OCI-LY7 (cell line): ENCODE measurements at regions not wholly inside any gene's neighbourhood (a gene's known extent, or its start where the extent isn't known, plus 50 kb on each side); places are given as distances from the start of the nearest gene placed in this dataset.

Experiments
- BruUV-seq: library from RNA; stranded (reverse); fragments of 400-500 nt; replicated peaks from 2 replicates; lab custom pipeline; 2021; lab: Mats Ljungman, UMichigan
- CTCF ChIA-PET: fragments of 300-600 bp; sonication (Branson Sonifier 250); formaldehyde crosslinking; loops from one replicate; lab custom pipeline; 2022; ENCODE audit warnings: antibody characterized with exemption; ENCODE audit not compliant: unreplicated experiment; lab: Charles Lee
- POLR2A ChIA-PET: fragments of 300-600 bp; sonication (Branson Sonifier 250); formaldehyde crosslinking; loops from one replicate; lab custom pipeline; 2022; ENCODE audit warnings: antibody characterized with exemption; lab: Charles Lee
- DNase-seq: peaks from one replicate; pipeline ENCODE4 v3.0.0-alpha.2; 2015; ENCODE audit warnings: low spot score
- H2AFZ ChIP-seq: fragments of 200-600 bp; sonication (generic), shearing (Covaris generic); 2 replicates; pipeline ENCODE4 v1.6.1; 2014; ENCODE audit warnings: mild to moderate bottlenecking, antibody characterized with exemption, low read length, moderate library complexity
- H3K27ac ChIP-seq: fragments of 200-600 bp; sonication (generic); 2 replicates; pipeline ENCODE4 v1.5.1; 2014; ENCODE audit warnings: mixed run types, low read depth, mild to moderate bottlenecking, moderate library complexity, low read length, inconsistent platforms; ENCODE audit not compliant: poor library complexity, severe bottlenecking
- H3K36me3 ChIP-seq: fragments of 200-600 bp; sonication (generic); 2 replicates; pipeline ENCODE4 v1.6.1; 2014; ENCODE audit warnings: mild to moderate bottlenecking, antibody characterized with exemption, low read length, moderate library complexity, mixed read lengths; ENCODE audit not compliant: insufficient read depth
- H3K4me1 ChIP-seq: fragments of 200-600 bp; sonication (generic); 2 replicates; pipeline ENCODE4 v1.5.1; 2014; ENCODE audit warnings: mild to moderate bottlenecking, low read length; ENCODE audit not compliant: insufficient read depth, poor library complexity, severe bottlenecking
- H3K4me2 ChIP-seq: fragments of 200-600 bp; sonication (generic); 2 replicates; pipeline ENCODE4 v1.6.1; 2014; ENCODE audit warnings: mild to moderate bottlenecking, low read length
- H3K4me3 ChIP-seq: fragments of 200-600 bp; sonication (generic); 2 replicates; pipeline ENCODE4 v1.5.1; 2014; ENCODE audit warnings: mild to moderate bottlenecking, low read depth, low read length; ENCODE audit not compliant: poor library complexity, severe bottlenecking
- H3K79me2 ChIP-seq: fragments of 200-600 bp; sonication (generic); 2 replicates; pipeline ENCODE4 v1.6.1; 2016; ENCODE audit warnings: low read depth, mild to moderate bottlenecking, low read length, moderate library complexity, mixed read lengths; ENCODE audit not compliant: insufficient read depth
- H3K9me2 ChIP-seq: fragments of 200-600 bp; sonication (generic); 2 replicates; pipeline ENCODE4 v1.6.1; 2016; ENCODE audit warnings: mild to moderate bottlenecking, low read length, mixed read lengths; ENCODE audit not compliant: insufficient read depth
- H3K9me3 ChIP-seq: fragments of 200-600 bp; sonication (generic); 2 replicates; pipeline ENCODE4 v1.6.1; 2014; ENCODE audit warnings: mild to moderate bottlenecking, mixed run types, low read length, mixed read lengths
- H4K20me1 ChIP-seq: fragments of 200-600 bp; sonication (generic); 2 replicates; pipeline ENCODE4 v1.6.1; 2014; ENCODE audit warnings: mild to moderate bottlenecking, antibody characterized with exemption, low read length, moderate library complexity, mixed read lengths; ENCODE audit not compliant: insufficient read depth
- CTCF ChIP-seq: fragments of 200-600 bp; sonication (generic); conservative IDR thresholded peaks from 2 replicates; pipeline ENCODE4 v1.5.1; 2014; ENCODE audit warnings: mild to moderate bottlenecking, antibody characterized with exemption, low read length, moderate library complexity, mixed read lengths
- EZH2phosphoT487 ChIP-seq: fragments of 200-600 bp; sonication (generic); IDR thresholded peaks from 2 replicates; pipeline ENCODE4 v1.6.1; 2018; ENCODE audit warnings: low read depth, borderline replicate concordance, mild to moderate bottlenecking, mixed run types, antibody characterized with exemption, low read length, moderate library complexity, mixed read lengths
- intact Hi-C: fragments of 100-400 bp; cut with micrococcal nuclease; formaldehyde crosslinking; loops from one replicate; pipeline ENCODE4 v1.10.0; 2022; ENCODE audit not compliant: unreplicated experiment

GRCh38 chr13:76609643-76610042 lies 276.6 kb downstream of the KCTD12 start:
- Histone ChIP-seq H3K27ac (no peak overlapping the region), H3K9me2 (no peaks in the 10 kb centered on the region), H3K36me3 (no peaks in the 10 kb centered on the region), H3K4me2 (no peak overlapping the region), H3K4me1 (no peaks in the 10 kb centered on the region), H2AFZ (no peak overlapping the region), H3K9me3 (no peaks in the 10 kb centered on the region), H3K79me2 (no peaks in the 10 kb centered on the region), H4K20me1 (no peaks in the 10 kb centered on the region), H3K4me3 (no peak overlapping the region)
- TF ChIP-seq EZH2phosphoT487 (no peak), CTCF (no peak)
- no TSS peak for BruUV-seq
- intact Hi-C loops, result no loop called here
- POLR2A ChIA-PET, result no interaction called here
- no peak for DNase-seq
- CTCF ChIA-PET, result no interaction called here

DNA sequence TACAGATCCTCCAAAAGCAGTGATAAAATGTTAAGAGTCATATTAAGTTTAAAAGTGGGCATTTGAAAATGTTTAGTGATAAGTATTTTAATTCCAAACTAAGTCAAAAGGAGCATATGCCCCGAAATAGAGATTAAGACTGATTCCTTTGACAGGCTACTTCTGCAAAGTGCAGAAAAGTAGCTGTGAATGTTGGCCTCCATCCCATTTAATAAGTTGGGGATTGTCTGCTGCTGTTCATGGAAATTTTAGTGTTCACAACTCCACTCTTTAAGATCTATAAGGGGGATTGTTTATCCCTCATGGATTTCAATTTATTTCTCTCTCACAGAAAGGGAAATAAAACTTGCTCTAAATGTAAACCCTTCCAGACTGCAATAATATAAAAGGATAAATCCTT lies 278.3 kb downstream of the KCTD12 start:
- no peak for DNase-seq
- no peak overlapping the region for H3K27ac ChIP-seq
- ChIA-PET POLR2A (interaction anchor here (0.7 kb wide), 1 partner anchor 144 kb away, joined by 3 read pairs; no protein-coding TSS in a partner anchor), CTCF (no interaction called here)
- H3K4me2 ChIP-seq, result no peak overlapping the region
- no peaks in the 10 kb centered on the region for H4K20me1 ChIP-seq
- no peaks in the 10 kb centered on the region for H3K79me2 ChIP-seq
- TF ChIP-seq EZH2phosphoT487 (no peak), CTCF (no peak)
- no TSS peak for BruUV-seq
- H3K4me1 ChIP-seq, result no peaks in the 10 kb centered on the region
- H3K9me3 ChIP-seq, result no peaks in the 10 kb centered on the region
- H2AFZ ChIP-seq, result no peak overlapping the region
- intact Hi-C loops, result no loop called here
- H3K9me2 ChIP-seq, result no peaks in the 10 kb centered on the region
- H3K36me3 ChIP-seq, result no peaks in the 10 kb centered on the region
- no peak overlapping the region for H3K4me3 ChIP-seq

DNA sequence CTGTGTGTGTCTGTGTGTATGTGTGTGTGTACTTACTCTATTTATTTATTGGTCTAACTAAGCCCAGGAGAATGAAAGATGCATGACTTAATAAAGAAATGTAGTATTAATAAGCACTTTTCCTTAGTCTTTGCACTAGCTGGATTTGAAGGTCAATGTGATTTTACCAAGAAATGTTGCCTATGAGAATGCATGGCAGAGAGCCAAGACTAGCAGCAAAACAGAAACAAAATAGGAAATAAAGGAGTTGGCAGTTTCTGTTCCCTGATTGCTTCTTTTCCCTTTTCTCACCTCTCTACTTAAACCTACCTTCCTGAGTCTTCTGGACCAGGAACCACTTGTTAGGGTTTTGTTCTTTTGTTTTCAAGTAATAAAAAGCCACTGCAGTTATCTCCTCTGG lies 286.1 kb downstream of the KCTD12 start:
- Histone ChIP-seq H3K9me3 (no peaks in the 10 kb centered on the region), H2AFZ (no peak overlapping the region), H3K79me2 (no peaks in the 10 kb centered on the region), H3K4me3 (no peak overlapping the region), H3K36me3 (no peaks in the 10 kb centered on the region), H3K9me2 (no peaks in the 10 kb centered on the region), H3K4me2 (no peak overlapping the region), H3K4me1 (no peaks in the 10 kb centered on the region), H4K20me1 (no peaks in the 10 kb centered on the region), H3K27ac (no peak overlapping the region)
- no peak for DNase-seq
- POLR2A ChIA-PET, result interaction anchor here (0.6 kb wide), 1 partner anchor 325 kb away, joined by 3 read pairs; no protein-coding TSS in a partner anchor
- CTCF ChIA-PET, result no interaction called here
- intact Hi-C loops, result no loop called here
- no peak for TF ChIP-seq CTCF
- TF ChIP-seq EZH2phosphoT487, result no peak
- BruUV-seq, result no TSS peak
